Mesenchymal stem cell (in vitro differentiated cells and primary cell): ENCODE measurements at regions not wholly inside any gene's neighbourhood (a gene's known extent, or its start where the extent isn't known, plus 50 kb on each side); places are given as distances from the start of the nearest gene placed in this dataset.

ENCODE experiments used
- DNase-seq: peaks from one replicate; pipeline ENCODE4 v3.0.0-alpha.2; 2013
- H2AFZ ChIP-seq: one replicate; pipeline ENCODE4 v1.6.1; 2013; ENCODE audit warnings: low read depth, mild to moderate bottlenecking, control low read depth, inconsistent platforms, low read length, moderate library complexity
- H2AK5ac ChIP-seq: 2 replicates; pipeline ENCODE4 v1.6.1; 2013; ENCODE audit warnings: low read length, moderate library complexity, mild to moderate bottlenecking, inconsistent platforms; ENCODE audit not compliant: severe bottlenecking
- H2BK120ac ChIP-seq: one replicate; pipeline ENCODE4 v1.6.1; 2013; ENCODE audit warnings: low read depth, mild to moderate bottlenecking, inconsistent platforms, low read length, moderate library complexity
- H2BK12ac ChIP-seq, 2 experiments: one replicate each; pipeline ENCODE4 v1.6.1; 2013; ENCODE audit warnings: inconsistent platforms in 2 of 2, low read length in 2 of 2, mild to moderate bottlenecking in 2 of 2, moderate library complexity in 2 of 2, control low read depth in 1 of 2
- H2BK15ac ChIP-seq: one replicate; pipeline ENCODE4 v1.6.1; 2013; ENCODE audit warnings: mild to moderate bottlenecking, low read depth, inconsistent platforms; ENCODE audit not compliant: poor library complexity, severe bottlenecking
- H2BK5ac ChIP-seq: 2 replicates; pipeline ENCODE4 v1.6.1; 2013; ENCODE audit warnings: low read depth, mild to moderate bottlenecking, low read length, control low read depth, inconsistent platforms; ENCODE audit not compliant: poor library complexity, severe bottlenecking
- H3K14ac ChIP-seq, 2 experiments: one replicate each; pipeline ENCODE4 v1.6.1; 2013; ENCODE audit warnings: inconsistent platforms in 2 of 2, low read length in 2 of 2, control low read depth in 1 of 2, mild to moderate bottlenecking in 1 of 2, moderate library complexity in 1 of 2
- H3K18ac ChIP-seq, 2 experiments: one replicate each; pipeline ENCODE4 v1.6.1; 2013; ENCODE audit warnings: inconsistent platforms in 2 of 2, low read length in 2 of 2, control low read depth in 1 of 2, low read depth in 1 of 2, mild to moderate bottlenecking in 1 of 2
- H3K23ac ChIP-seq, 2 experiments: one replicate each; pipeline ENCODE4 v1.6.1; 2013; ENCODE audit warnings: inconsistent platforms in 2 of 2, low read length in 2 of 2, mild to moderate bottlenecking in 2 of 2, moderate library complexity in 2 of 2, control low read depth in 1 of 2
- H3K27ac ChIP-seq: 2 replicates; pipeline ENCODE4 v1.5.1; 2013; ENCODE audit warnings: mild to moderate bottlenecking, moderate library complexity, low read length, control low read depth, inconsistent platforms; ENCODE audit not compliant: poor library complexity, severe bottlenecking
- H3K27me3 ChIP-seq, 2 experiments: 2 replicates each; pipeline versions ENCODE4 v1.6.1 to v1.7.0; 2013; ENCODE audit warnings: low read length in 2 of 2, mild to moderate bottlenecking in 2 of 2, moderate library complexity in 2 of 2, control low read depth in 1 of 2, inconsistent platforms in 1 of 2; ENCODE audit not compliant: control insufficient read depth in 1 of 2, insufficient read depth in 1 of 2
- H3K36me3 ChIP-seq, 2 experiments: 2 replicates each; pipeline versions ENCODE4 v1.6.1 to v1.7.0; 2013; ENCODE audit warnings: low read length in 2 of 2, control low read depth in 1 of 2, inconsistent platforms in 1 of 2, low read depth in 1 of 2, mild to moderate bottlenecking in 1 of 2; ENCODE audit not compliant: insufficient read depth in 2 of 2, control insufficient read depth in 1 of 2
- H3K4ac ChIP-seq, 2 experiments: one replicate each; pipeline ENCODE4 v1.6.1; 2013; ENCODE audit warnings: inconsistent platforms in 2 of 2, low read length in 2 of 2, mild to moderate bottlenecking in 2 of 2, moderate library complexity in 2 of 2, control low read depth in 1 of 2, low read depth in 1 of 2
- H3K4me1 ChIP-seq: 2 replicates; pipeline ENCODE4 v1.6.1; 2013; ENCODE audit warnings: low read depth, low read length, control low read depth; ENCODE audit not compliant: control insufficient read depth, insufficient read depth
- H3K4me2 ChIP-seq: 2 replicates; pipeline ENCODE4 v1.6.1; 2013; ENCODE audit warnings: low read length, mild to moderate bottlenecking, inconsistent platforms; ENCODE audit not compliant: poor library complexity, severe bottlenecking
- H3K4me3 ChIP-seq, 2 experiments: 2 replicates each; pipeline versions ENCODE4 v1.5.1 to v1.7.0; 2013; ENCODE audit warnings: low read length in 2 of 2, mild to moderate bottlenecking in 2 of 2, control low read depth in 1 of 2, low read depth in 1 of 2; ENCODE audit not compliant: insufficient read depth in 1 of 2
- H3K79me1 ChIP-seq: replicated peaks from 2 replicates; pipeline ENCODE4 v1.6.1; 2013; ENCODE audit warnings: mild to moderate bottlenecking, control low read depth, low read length, inconsistent platforms; ENCODE audit not compliant: poor library complexity, severe bottlenecking
- H3K9ac ChIP-seq: 2 replicates; pipeline ENCODE4 v1.7.0; 2013; ENCODE audit warnings: mild to moderate bottlenecking, low read length, moderate library complexity
- H3K9me3 ChIP-seq: 2 replicates; pipeline ENCODE4 v1.7.0; 2013; ENCODE audit warnings: mild to moderate bottlenecking, low read length; ENCODE audit not compliant: control insufficient read depth
- H4K8ac ChIP-seq: one replicate; pipeline ENCODE4 v1.6.1; 2013; ENCODE audit warnings: inconsistent platforms, mild to moderate bottlenecking, low read length, moderate library complexity
- H4K91ac ChIP-seq: one replicate; pipeline ENCODE4 v1.6.1; 2013; ENCODE audit warnings: mild to moderate bottlenecking, low read length, inconsistent platforms
- WGBS: methylation state at CpG from one replicate; pipeline ENCODE4 v1.1.7; 2013; ENCODE audit warnings: mixed read lengths; 5-methylcytosine and 5-hydroxymethylcytosine counted together

- Histone ChIP-seq H3K79me1 (no peaks in the 10 kb centered on the region), H3K4ac (no peak overlapping the region), H2BK15ac (no peak overlapping the region), H3K9me3 (peaks cover 16% of the 10 kb centered on the region), H2BK12ac (no peak overlapping the region), H4K91ac (no peak overlapping the region), H3K36me3 (no peaks in the 10 kb centered on the region), H4K8ac (no peak overlapping the region), H3K4me1 (no peaks in the 10 kb centered on the region), H3K18ac (no peak overlapping the region), H3K27me3 (no peaks in the 10 kb centered on the region), H3K4me2 (no peak overlapping the region), H3K27ac (no peak overlapping the region), H3K23ac (no peak overlapping the region), H2AK5ac (no peak overlapping the region), H3K9ac (no peak overlapping the region), H3K14ac (no peak overlapping the region), H2BK120ac (no peak overlapping the region), H3K4me3 (no peak overlapping the region), H2BK5ac (no peak overlapping the region), H2AFZ (no peak overlapping the region)
- DNase-seq = no peak
- WGBS = 100% methylated on average over 2 of the region's 2 CpGs
Observed at GRCh38 chr4:120403296-120403695, 336.6 kb upstream of the MAD2L1 start.

- 98% methylated on average over 4 of the region's 4 CpGs for WGBS
- Histone ChIP-seq H3K14ac (no peak overlapping the region), H2BK5ac (no peak overlapping the region), H2BK15ac (no peak overlapping the region), H3K4ac (no peak overlapping the region), H4K91ac (no peak overlapping the region), H2AK5ac (no peak overlapping the region), H3K18ac (no peak overlapping the region), H2AFZ (no peak overlapping the region), H3K27me3 (no peaks in the 10 kb centered on the region), H4K8ac (no peak overlapping the region), H3K9ac (no peak overlapping the region), H3K4me3 (no peak overlapping the region), H3K27ac (no peak overlapping the region), H3K23ac (no peak overlapping the region), H3K4me1 (no peaks in the 10 kb centered on the region), H2BK12ac (no peak overlapping the region), H2BK120ac (no peak overlapping the region), H3K4me2 (no peak overlapping the region), H3K36me3 (no peaks in the 10 kb centered on the region), H3K9me3 (no peaks in the 10 kb centered on the region), H3K79me1 (no peaks in the 10 kb centered on the region)
- no peak for DNase-seq
Observed at GRCh38 chr4:120400441-120400840, 333.8 kb upstream of the MAD2L1 start.

- Histone ChIP-seq H2AK5ac (no peak overlapping the region), H4K91ac (no peak overlapping the region), H2BK5ac (no peak overlapping the region), H3K4me2 (no peak overlapping the region), H3K79me1 (no peaks in the 10 kb centered on the region), H2AFZ (no peak overlapping the region), H3K4ac (no peak overlapping the region), H2BK12ac (no peak overlapping the region), H2BK15ac (no peak overlapping the region), H4K8ac (no peak overlapping the region), H2BK120ac (no peak overlapping the region), H3K4me1 (no peaks in the 10 kb centered on the region), H3K27ac (no peak overlapping the region), H3K27me3 (no peaks in the 10 kb centered on the region), H3K14ac (no peak overlapping the region), H3K9ac (no peak overlapping the region), H3K36me3 (no peaks in the 10 kb centered on the region), H3K4me3 (no peak overlapping the region), H3K23ac (no peak overlapping the region), H3K18ac (no peak overlapping the region), H3K9me3 (no peaks in the 10 kb centered on the region)
- 92% methylated on average over 1 of the region's 1 CpG for whole genome bisulfite sequencing
- no peak for DNase-seq
Observed at GRCh38 chr4:120399826-120400225, 333.2 kb upstream of the MAD2L1 start.

GRCh38 chr4:120395746-120396145, 329.1 kb upstream of the MAD2L1 start:
- H3K18ac ChIP-seq = no peak overlapping the region
- H2BK120ac ChIP-seq = no peak overlapping the region
- no peaks in the 10 kb centered on the region for H3K36me3 ChIP-seq
- H4K8ac ChIP-seq = no peak overlapping the region
- H2BK12ac ChIP-seq = no peak overlapping the region
- no peak overlapping the region for H3K14ac ChIP-seq
- H3K4ac ChIP-seq = no peak overlapping the region
- no peaks in the 10 kb centered on the region for H3K9me3 ChIP-seq
- no peaks in the 10 kb centered on the region for H3K79me1 ChIP-seq
- no peak overlapping the region for H4K91ac ChIP-seq
- no peak overlapping the region for H2AFZ ChIP-seq
- WGBS = 83% methylated on average over 3 of the region's 3 CpGs
- H3K4me1 ChIP-seq = no peaks in the 10 kb centered on the region
- no peak overlapping the region for H3K9ac ChIP-seq
- H3K4me3 ChIP-seq = no peak overlapping the region
- no peak for DNase-seq
- H3K4me2 ChIP-seq = no peak overlapping the region
- H2AK5ac ChIP-seq = no peak overlapping the region
- no peak overlapping the region for H3K23ac ChIP-seq
- no peak overlapping the region for H2BK15ac ChIP-seq
- H2BK5ac ChIP-seq = no peak overlapping the region
- H3K27me3 ChIP-seq = no peaks in the 10 kb centered on the region
- H3K27ac ChIP-seq = no peak overlapping the region
